HUES6 (cell line): ENCODE measurements at regions not wholly inside any gene's neighbourhood (a gene's known extent, or its start where the extent isn't known, plus 50 kb on each side); places are given as distances from the start of the nearest gene placed in this dataset.

Experiments
- H3K27ac ChIP-seq: 2 replicates; pipeline ENCODE4 v1.7.0; 2013; ENCODE audit warnings: low read depth, mild to moderate bottlenecking, low read length, inconsistent platforms
- H3K27me3 ChIP-seq: 2 replicates; pipeline ENCODE4 v1.6.1; 2013; ENCODE audit warnings: low read length; ENCODE audit not compliant: control insufficient read depth, insufficient read depth
- H3K36me3 ChIP-seq: 2 replicates; pipeline ENCODE4 v1.6.1; 2013; ENCODE audit warnings: low read length; ENCODE audit not compliant: control insufficient read depth, insufficient read depth
- H3K4me1 ChIP-seq: 2 replicates; pipeline ENCODE4 v1.6.1; 2013; ENCODE audit warnings: low read length; ENCODE audit not compliant: control insufficient read depth, insufficient read depth
- H3K4me3 ChIP-seq: 2 replicates; pipeline ENCODE4 v1.5.1; 2013; ENCODE audit warnings: low read depth, low read length
- H3K9ac ChIP-seq: one replicate; pipeline ENCODE4 v1.6.1; 2013; ENCODE audit warnings: mild to moderate bottlenecking, low read length
- H3K9me3 ChIP-seq: 2 replicates; pipeline ENCODE4 v1.6.1; 2013; ENCODE audit warnings: low read depth, low read length; ENCODE audit not compliant: control insufficient read depth, insufficient read depth

DNA sequence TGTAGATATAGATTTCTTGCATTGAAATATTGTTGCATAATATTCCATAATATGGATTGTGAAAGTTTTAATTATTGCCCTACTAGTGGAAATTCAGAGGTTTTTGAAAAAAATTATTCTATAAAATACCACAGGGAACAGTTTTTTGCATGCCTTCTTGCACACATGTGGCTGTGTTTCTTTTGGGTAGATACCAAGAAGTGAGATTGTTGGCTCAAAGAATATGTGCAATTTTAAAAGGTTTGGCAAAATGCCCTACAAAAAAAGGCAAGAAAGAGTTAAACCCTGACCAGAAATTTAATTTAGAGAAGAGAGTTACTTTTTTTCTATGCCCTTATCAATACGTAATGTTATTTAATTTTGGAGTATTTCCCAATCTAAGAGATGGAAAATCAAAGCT, 270.8 kb upstream of the DAPK1 start:
- H3K9ac ChIP-seq: no peak overlapping the region
- H3K4me3 ChIP-seq: no peak overlapping the region
- H3K27ac ChIP-seq: no peak overlapping the region
- no peaks in the 10 kb centered on the region for H3K27me3 ChIP-seq
- H3K9me3 ChIP-seq: 0 out of 2 replicates have a peak, but pooled peaks cover 4% of the 10 kb centered on the region
- H3K36me3 ChIP-seq: no peaks in the 10 kb centered on the region
- no peaks in the 10 kb centered on the region for H3K4me1 ChIP-seq

DNA sequence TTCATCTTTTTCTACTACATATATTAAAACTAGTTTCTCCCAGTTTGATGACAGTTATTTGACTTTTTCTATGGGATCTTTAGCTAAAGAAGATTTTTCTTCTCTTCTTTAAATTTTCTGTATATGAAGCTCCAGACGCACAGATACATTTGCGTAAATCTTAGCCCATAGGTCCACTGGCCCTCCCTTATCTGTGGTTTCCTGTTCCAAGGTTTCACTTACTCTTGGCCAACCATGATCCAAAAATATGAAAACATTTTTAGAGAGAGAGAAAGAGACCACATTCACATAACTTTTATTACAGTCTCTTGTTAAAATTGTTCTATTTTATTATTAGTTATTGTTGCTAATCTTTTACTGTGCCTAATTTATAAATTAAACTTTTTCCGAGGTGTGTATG, 270.2 kb upstream of the DAPK1 start:
- Histone ChIP-seq H3K9ac (no peak overlapping the region), H3K36me3 (no peaks in the 10 kb centered on the region), H3K9me3 (0 out of 2 replicates have a peak, but pooled peaks cover 4% of the 10 kb centered on the region), H3K4me3 (no peak overlapping the region), H3K4me1 (no peaks in the 10 kb centered on the region), H3K27ac (no peak overlapping the region), H3K27me3 (no peaks in the 10 kb centered on the region)

DNA sequence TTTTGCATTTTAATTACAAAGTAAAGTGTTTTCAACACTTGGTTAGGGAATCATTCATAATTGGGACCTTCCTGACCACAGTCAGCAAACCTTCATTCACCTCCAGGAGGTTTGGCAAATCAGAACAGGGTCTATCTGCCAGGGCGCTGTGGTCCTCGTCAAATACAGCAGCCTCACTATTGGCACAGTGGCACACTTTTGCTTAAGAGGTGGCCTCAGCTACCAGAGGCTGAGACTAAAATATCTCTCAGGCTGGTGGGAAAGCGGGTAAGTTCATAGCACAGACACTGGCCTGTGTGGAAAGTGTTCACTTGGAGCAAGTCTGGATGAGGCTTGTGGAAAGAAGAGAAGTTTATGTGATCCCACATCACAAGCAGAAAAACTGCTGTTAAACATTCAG, 268.6 kb upstream of the DAPK1 start:
- Histone ChIP-seq H3K9me3 (0 out of 2 replicates have a peak, but pooled peaks cover 4% of the 10 kb centered on the region), H3K9ac (no peak overlapping the region), H3K27me3 (no peaks in the 10 kb centered on the region), H3K27ac (no peak overlapping the region), H3K4me3 (no peak overlapping the region), H3K4me1 (no peaks in the 10 kb centered on the region), H3K36me3 (no peaks in the 10 kb centered on the region)

DNA sequence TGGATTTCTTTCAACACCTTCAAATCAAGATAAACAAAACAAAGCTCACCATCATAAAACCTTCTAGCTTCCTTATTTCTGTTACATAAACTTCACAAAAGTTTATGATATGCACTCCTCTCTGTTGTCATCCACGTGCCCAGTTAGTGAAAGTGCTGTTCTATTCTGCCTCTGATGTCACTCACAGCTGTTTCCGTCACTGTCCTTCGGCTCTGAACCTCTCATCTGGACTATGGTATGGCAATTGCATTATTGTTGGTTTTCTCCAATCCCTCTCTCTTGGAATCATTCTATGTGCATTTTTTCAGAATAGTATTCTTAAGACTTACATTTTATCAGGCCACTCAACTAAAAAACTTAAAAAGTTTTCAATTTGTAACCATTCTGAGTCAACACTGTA, 264.2 kb upstream of the DAPK1 start:
- Histone ChIP-seq H3K27ac (no peak overlapping the region), H3K36me3 (no peaks in the 10 kb centered on the region), H3K4me1 (no peaks in the 10 kb centered on the region), H3K4me3 (no peak overlapping the region), H3K9me3 (0 out of 2 replicates have a peak, but pooled peaks cover 4% of the 10 kb centered on the region), H3K9ac (no peak overlapping the region), H3K27me3 (no peaks in the 10 kb centered on the region)

DNA sequence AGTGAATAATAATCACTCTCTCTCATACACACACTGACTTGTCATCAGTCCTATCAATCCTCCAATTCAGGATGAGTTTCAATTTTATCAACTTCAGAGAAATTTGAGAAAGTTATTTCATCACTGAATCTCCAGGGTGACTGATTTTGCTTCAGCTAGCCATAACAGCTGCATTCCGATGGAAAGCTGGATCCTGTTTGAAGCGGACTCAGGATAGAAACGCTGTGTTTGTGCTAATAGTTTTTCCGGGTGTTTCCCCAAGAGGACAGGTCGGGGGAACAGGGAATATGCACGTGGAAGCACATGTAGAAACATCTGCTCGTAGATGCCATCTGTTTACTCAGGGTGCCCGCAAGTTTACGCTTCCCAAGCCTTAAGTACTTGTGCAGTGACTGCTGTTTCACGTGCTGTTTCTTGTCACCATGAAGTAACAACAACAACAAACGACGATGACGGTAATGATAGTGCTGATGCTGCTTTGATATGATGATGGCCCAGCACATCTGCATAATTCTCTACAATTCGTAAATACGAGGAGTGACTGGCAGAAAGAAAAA, 263.7 kb upstream of the DAPK1 start:
- H3K4me1 ChIP-seq: no peaks in the 10 kb centered on the region
- no peak overlapping the region for H3K4me3 ChIP-seq
- H3K9ac ChIP-seq: no peak overlapping the region
- H3K9me3 ChIP-seq: 0 out of 2 replicates have a peak, but pooled peaks cover 4% of the 10 kb centered on the region
- no peaks in the 10 kb centered on the region for H3K36me3 ChIP-seq
- H3K27ac ChIP-seq: no peak overlapping the region
- H3K27me3 ChIP-seq: no peaks in the 10 kb centered on the region

DNA sequence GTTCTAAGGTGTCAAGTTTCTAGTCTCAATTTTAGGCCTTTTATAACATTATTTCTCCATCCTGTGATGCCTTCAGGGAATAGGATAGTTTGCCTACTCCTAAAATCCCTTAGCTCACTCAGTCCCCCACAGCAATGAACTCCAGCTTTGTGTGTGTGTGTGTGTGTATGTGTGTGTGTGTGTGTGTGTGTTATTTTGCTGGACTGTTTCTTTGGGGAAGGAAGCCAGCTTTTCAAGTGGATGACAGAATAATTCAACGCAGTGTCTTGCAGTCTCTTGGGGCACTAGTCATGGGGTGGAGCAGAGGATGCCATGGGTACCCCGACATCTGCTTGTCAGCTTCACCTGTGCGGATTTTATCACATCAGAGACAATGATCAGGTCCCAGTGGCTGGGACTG, 262.8 kb upstream of the DAPK1 start:
- H3K36me3 ChIP-seq: no peaks in the 10 kb centered on the region
- H3K9me3 ChIP-seq: 0 out of 2 replicates have a peak, but pooled peaks cover 4% of the 10 kb centered on the region
- H3K4me3 ChIP-seq: no peak overlapping the region
- H3K27ac ChIP-seq: no peak overlapping the region
- no peaks in the 10 kb centered on the region for H3K4me1 ChIP-seq
- no peaks in the 10 kb centered on the region for H3K27me3 ChIP-seq
- no peak overlapping the region for H3K9ac ChIP-seq

DNA sequence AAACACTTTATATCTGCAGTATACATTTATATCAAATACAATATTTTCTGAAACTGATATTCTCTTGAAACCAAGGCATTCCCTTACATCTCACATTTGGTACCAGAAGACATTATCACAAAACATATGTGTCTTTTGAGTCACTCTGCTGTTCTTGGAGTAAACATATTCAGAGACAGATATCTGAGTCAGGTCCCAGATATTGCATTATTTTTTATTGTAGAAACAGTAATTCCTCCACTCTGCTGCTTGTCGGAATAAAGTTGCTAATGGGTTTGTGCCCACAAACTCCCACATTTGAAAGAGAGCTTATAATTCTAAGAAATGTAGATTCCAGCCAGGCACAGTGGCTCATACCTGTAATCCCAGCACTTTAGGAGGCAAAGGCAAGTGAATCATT, 261.1 kb upstream of the DAPK1 start:
- Histone ChIP-seq H3K4me1 (no peaks in the 10 kb centered on the region), H3K27ac (no peak overlapping the region), H3K9me3 (0 out of 2 replicates have a peak, but pooled peaks cover 3% of the 10 kb centered on the region), H3K4me3 (no peak overlapping the region), H3K27me3 (no peaks in the 10 kb centered on the region), H3K36me3 (no peaks in the 10 kb centered on the region), H3K9ac (no peak overlapping the region)

DNA sequence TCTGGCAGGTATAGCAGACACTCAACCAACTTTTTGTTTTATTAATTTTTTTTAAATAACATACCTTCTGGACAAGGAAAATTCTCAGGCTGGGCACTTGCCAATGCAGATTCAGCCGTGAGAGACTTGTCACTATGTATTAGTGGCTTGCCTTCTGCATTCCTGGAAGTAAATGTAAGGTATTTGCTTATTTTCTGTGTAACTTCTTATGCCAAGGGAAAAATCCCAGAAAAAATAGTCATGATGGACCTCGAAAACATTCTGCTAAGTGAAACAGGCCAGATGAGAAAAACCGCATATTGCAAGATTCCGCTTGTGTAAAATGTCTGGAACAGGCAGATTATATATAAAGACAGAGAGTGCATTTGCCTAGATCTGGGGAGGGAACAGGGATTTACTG, 260.3 kb upstream of the DAPK1 start:
- H3K4me1 ChIP-seq: no peaks in the 10 kb centered on the region
- no peak overlapping the region for H3K9ac ChIP-seq
- H3K27me3 ChIP-seq: no peaks in the 10 kb centered on the region
- H3K27ac ChIP-seq: no peak overlapping the region
- H3K36me3 ChIP-seq: no peaks in the 10 kb centered on the region
- H3K9me3 ChIP-seq: no peaks in the 10 kb centered on the region
- no peak overlapping the region for H3K4me3 ChIP-seq

DNA sequence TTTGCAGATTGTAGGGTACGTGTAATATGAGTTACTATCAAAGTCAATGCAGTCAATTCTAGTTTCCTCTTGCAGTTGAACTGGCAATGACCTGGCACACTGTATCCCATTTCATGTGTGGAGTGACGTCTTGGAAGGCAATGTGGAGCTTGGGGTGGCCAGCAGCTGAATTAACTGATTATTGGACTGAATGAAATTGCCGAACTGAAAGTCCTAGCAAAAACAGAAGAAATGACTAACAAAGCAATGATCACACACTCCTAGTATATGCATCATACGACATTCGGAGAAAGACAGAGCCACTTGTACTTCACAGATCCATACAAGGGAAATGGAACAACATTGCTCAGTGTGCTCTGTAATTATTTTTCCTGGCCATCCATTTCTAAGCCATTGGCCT, 259.1 kb upstream of the DAPK1 start:
- Histone ChIP-seq H3K27me3 (no peaks in the 10 kb centered on the region), H3K4me1 (no peaks in the 10 kb centered on the region), H3K36me3 (no peaks in the 10 kb centered on the region), H3K9me3 (no peaks in the 10 kb centered on the region), H3K27ac (no peak overlapping the region), H3K4me3 (no peak overlapping the region), H3K9ac (no peak overlapping the region)

DNA sequence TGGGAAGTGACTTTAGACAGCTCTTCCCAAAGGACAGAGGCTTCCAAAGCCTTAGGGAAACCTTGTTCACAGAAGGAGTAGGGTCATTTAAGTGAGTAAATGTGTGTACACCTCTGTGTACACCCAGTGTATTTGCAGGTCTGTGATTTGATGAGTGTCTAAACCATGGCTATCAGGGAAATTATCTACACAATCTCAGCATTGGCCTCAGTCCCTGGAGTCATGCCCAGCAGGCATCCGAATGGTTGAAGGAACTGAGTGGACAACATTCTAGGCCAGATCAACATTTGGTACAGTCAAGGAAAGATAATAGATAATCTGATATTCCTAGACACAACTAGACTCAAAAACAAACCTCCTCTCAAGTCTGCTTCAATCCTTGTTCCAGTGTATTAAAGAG, 258.4 kb upstream of the DAPK1 start:
- H3K36me3 ChIP-seq: no peaks in the 10 kb centered on the region
- H3K4me3 ChIP-seq: no peak overlapping the region
- H3K9me3 ChIP-seq: no peaks in the 10 kb centered on the region
- H3K27me3 ChIP-seq: no peaks in the 10 kb centered on the region
- no peaks in the 10 kb centered on the region for H3K4me1 ChIP-seq
- no peak overlapping the region for H3K27ac ChIP-seq
- H3K9ac ChIP-seq: no peak overlapping the region

DNA sequence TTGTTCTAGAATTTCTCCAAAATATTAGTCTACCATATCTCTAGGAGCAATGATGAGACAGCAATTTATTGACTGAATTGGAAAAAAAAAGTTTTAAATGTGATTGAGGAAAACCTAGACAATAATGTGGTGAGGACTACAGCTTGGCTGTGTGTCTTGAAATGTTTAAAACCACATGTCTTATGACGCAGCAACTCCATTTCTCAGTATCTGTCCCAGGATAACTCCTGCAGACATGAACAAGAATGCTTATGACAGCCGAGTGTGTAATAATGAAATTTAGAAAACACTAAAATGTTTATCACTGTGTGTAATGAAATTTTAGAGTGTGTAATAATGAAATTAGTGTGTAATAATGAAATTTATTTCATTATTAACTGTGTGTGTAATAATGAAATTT, 254.1 kb upstream of the DAPK1 start:
- Histone ChIP-seq H3K9ac (no peak overlapping the region), H3K9me3 (no peaks in the 10 kb centered on the region), H3K27ac (no peak overlapping the region), H3K36me3 (no peaks in the 10 kb centered on the region), H3K27me3 (no peaks in the 10 kb centered on the region), H3K4me1 (no peaks in the 10 kb centered on the region), H3K4me3 (no peak overlapping the region)

DNA sequence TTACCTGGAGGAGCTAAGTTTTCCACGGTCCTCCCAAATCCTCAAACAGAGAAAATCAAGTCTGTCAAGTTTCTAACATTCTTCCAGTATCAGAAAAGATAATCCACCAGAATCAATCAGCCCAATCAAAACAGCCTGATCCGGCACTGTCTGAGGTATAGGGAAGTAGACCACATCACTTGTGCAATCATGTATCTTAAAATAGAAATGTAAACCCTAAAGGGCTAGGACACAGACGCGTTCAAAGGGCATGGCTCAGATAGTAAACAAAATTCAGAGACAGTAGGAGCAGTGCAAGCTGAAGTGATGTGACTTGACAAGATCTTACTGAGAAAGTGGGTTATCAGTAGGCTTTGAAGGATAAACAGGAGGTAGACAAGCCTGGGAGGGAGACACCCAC, 252.4 kb upstream of the DAPK1 start:
- no peaks in the 10 kb centered on the region for H3K4me1 ChIP-seq
- no peaks in the 10 kb centered on the region for H3K27me3 ChIP-seq
- no peak overlapping the region for H3K9ac ChIP-seq
- H3K4me3 ChIP-seq: no peak overlapping the region
- no peak overlapping the region for H3K27ac ChIP-seq
- H3K36me3 ChIP-seq: no peaks in the 10 kb centered on the region
- no peaks in the 10 kb centered on the region for H3K9me3 ChIP-seq
